Activated CD8-positive, alpha-beta T cell treated with anti-CD3 and anti-CD28 coated beads, Interleukin-2, amount 10 ng/mL, durations not matched to agents 7 days and 5 days (primary cell): ENCODE measurements at regions not wholly inside any gene's neighbourhood (a gene's known extent, or its start where the extent isn't known, plus 50 kb on each side); places are given as distances from the start of the nearest gene placed in this dataset.
"Not testable (repeated sequence)": the region's sequence is repeated elsewhere in the genome, so short reads cannot be mapped to it uniquely, and the experiment has no call there.

Experiments used
- ATAC-seq: fragments of 150-1000 bp; cut with Tn5 transposase; one replicate; pipeline ENCODE4 v1.10.0; 2021; ENCODE audit warnings: moderate library complexity
- CTCF ChIA-PET: fragments of 350-600 bp; sonication (Branson Sonifier 250); formaldehyde crosslinking; loops from one replicate; lab custom pipeline; 2021; ENCODE audit warnings: antibody characterized with exemption; lab: Charles Lee
- POLR2A ChIA-PET: fragments of 350-600 bp; sonication (Branson Sonifier 250); formaldehyde crosslinking; loops from one replicate; lab custom pipeline; 2021; ENCODE audit warnings: antibody characterized with exemption; lab: Charles Lee
- DNase-seq: peaks from one replicate; pipeline ENCODE4 v3.0.0-alpha.2; 2020
- H3K27ac Mint-ChIP-seq: one replicate; pipeline ENCODE4 v1.8.0; 2021; ENCODE audit warnings: mild to moderate bottlenecking, mixed read lengths
- H3K27me3 Mint-ChIP-seq: one replicate; pipeline ENCODE4 v1.8.0; 2021; ENCODE audit warnings: low read depth, mixed read lengths
- H3K36me3 Mint-ChIP-seq: one replicate; pipeline ENCODE4 v1.8.0; 2021; ENCODE audit warnings: low read depth, mixed read lengths
- H3K4me1 Mint-ChIP-seq: one replicate; pipeline ENCODE4 v1.8.0; 2021; ENCODE audit warnings: low read depth, mixed read lengths
- H3K4me3 Mint-ChIP-seq: one replicate; pipeline ENCODE4 v1.8.0; 2021; ENCODE audit warnings: mild to moderate bottlenecking, mixed read lengths
- H3K9me3 Mint-ChIP-seq: one replicate; pipeline ENCODE4 v1.8.0; 2022; ENCODE audit warnings: mixed read lengths; ENCODE audit not compliant: insufficient read depth

DNA sequence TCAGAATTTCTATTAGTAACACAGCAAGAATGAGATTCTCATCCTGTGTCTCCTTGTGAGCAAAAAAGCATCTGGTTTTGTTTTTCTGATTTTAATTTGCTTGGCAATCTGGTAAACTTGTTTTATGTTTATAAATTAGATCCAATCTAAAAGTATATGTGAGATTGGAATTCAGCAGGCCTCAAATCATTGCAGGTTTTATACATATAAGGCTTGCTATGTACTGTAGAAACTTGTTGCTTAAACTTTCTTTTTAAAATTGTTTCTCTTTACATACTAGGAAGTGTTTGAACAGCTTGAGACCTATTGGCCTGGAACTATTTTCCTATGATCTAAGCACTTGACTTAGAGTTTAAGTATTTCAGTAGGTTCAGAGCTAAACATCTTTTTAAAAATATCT is 1037.8 kb downstream of the NR2F1-AS1 start:
- H3K9me3 Mint-ChIP-seq, result no peaks in the 10 kb centered on the region
- DNase-seq, result no peak
- H3K27me3 Mint-ChIP-seq, result no peaks in the 10 kb centered on the region
- H3K4me1 Mint-ChIP-seq, result no peaks in the 10 kb centered on the region
- CTCF ChIA-PET, result no interaction called here
- H3K27ac Mint-ChIP-seq, result no peak overlapping the region
- POLR2A ChIA-PET, result no interaction called here
- no peak for ATAC-seq
- no peaks in the 10 kb centered on the region for H3K36me3 Mint-ChIP-seq
- no peak overlapping the region for H3K4me3 Mint-ChIP-seq

DNA sequence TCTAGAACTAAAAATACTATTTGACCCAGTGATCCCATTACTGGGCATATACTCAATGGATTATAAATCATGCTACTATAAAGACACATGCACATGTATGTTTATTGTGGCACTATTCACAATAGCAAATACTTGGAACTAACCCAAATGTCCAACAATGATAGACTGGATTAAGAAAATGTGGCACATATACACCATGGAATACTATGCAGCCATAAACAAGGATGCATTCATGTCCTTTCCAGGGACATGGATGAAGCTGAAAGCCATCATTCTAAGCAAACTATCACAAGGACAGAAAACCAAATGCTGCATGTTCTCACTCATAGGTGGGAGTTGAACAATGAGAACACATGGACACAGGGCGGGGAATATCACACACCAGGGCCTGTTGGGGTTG is 1039.0 kb downstream of the NR2F1-AS1 start:
- ATAC-seq, H3K36me3 Mint-ChIP-seq, H3K4me3 Mint-ChIP-seq, DNase-seq, H3K27ac Mint-ChIP-seq, POLR2A ChIA-PET, H3K27me3 Mint-ChIP-seq, H3K9me3 Mint-ChIP-seq, CTCF ChIA-PET, H3K4me1 Mint-ChIP-seq: not testable (repeated sequence)

DNA sequence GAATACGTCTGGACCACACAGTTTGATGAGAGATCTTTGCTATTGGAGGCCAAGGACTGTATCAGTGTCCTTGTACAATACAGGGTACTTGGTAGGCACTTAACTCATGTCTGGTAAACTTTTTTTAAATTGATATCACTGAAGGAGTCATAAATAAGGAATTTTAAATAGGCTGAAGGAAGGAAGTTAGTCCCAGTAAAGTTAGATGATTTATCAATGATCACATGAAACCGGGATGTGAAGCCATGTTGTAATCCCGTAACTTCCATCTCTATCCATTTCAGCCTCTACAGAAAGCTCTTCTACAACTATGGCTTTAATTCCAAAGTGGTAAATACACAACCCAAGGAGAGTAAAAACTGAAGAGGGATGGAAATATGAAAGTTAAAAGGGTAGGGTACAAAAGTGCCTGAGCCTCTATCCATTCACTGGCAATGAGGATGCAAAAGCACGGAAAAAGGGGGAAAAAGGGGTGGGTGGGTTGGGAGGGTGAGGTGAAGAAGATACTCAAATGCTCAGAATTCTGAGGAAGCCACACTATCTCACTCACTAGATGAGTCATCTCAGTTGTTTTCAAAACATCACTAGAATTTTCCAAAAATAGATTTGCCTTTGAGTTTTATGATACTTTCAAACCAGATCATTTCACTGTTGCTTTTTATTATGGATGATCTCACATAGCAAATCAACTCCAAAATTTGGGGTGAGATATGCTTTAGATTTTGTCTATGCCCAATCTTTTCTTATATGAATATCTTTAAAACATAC is 1053.5 kb downstream of the NR2F1-AS1 start:
- Mint-ChIP-seq H3K4me1 (no peaks in the 10 kb centered on the region), H3K27me3 (no peaks in the 10 kb centered on the region), H3K9me3 (peaks cover 1% of the 10 kb centered on the region), H3K4me3 (no peak overlapping the region), H3K36me3 (no peaks in the 10 kb centered on the region), H3K27ac (no peak overlapping the region)
- POLR2A ChIA-PET, result no interaction called here
- CTCF ChIA-PET, result no interaction called here
- no peak for ATAC-seq
- DNase-seq, result no peak

- H3K36me3 Mint-ChIP-seq, result no peaks in the 10 kb centered on the region
- no peaks in the 10 kb centered on the region for H3K27me3 Mint-ChIP-seq
- H3K4me3 Mint-ChIP-seq, result no peak overlapping the region
- no peaks in the 10 kb centered on the region for H3K4me1 Mint-ChIP-seq
- DNase-seq (no peak), ATAC-seq (no peak)
- ChIA-PET POLR2A (no interaction called here), CTCF (no interaction called here)
- no peak overlapping the region for H3K27ac Mint-ChIP-seq
- peaks cover 5% of the 10 kb centered on the region for H3K9me3 Mint-ChIP-seq
Observed at GRCh38 chr5:92525131-92525530, 1055.9 kb downstream of the NR2F1-AS1 start.

- Mint-ChIP-seq H3K36me3 (no peaks in the 10 kb centered on the region), H3K9me3 (peaks cover 5% of the 10 kb centered on the region), H3K27me3 (no peaks in the 10 kb centered on the region), H3K4me1 (no peaks in the 10 kb centered on the region), H3K4me3 (no peak overlapping the region), H3K27ac (no peak overlapping the region)
- DNase-seq (no peak), ATAC-seq (no peak)
- ChIA-PET CTCF (no interaction called here), POLR2A (no interaction called here)
Observed at GRCh38 chr5:92519811-92520632, 1061.0 kb downstream of the NR2F1-AS1 start.

GRCh38 chr5:92518318-92518904 is 1062.6 kb downstream of the NR2F1-AS1 start:
- no peaks in the 10 kb centered on the region for H3K36me3 Mint-ChIP-seq
- POLR2A ChIA-PET, result no interaction called here
- H3K27me3 Mint-ChIP-seq, result no peaks in the 10 kb centered on the region
- H3K27ac Mint-ChIP-seq, result no peak overlapping the region
- no peaks in the 10 kb centered on the region for H3K4me1 Mint-ChIP-seq
- H3K4me3 Mint-ChIP-seq, result no peak overlapping the region
- no peak for ATAC-seq
- peaks cover 5% of the 10 kb centered on the region for H3K9me3 Mint-ChIP-seq
- peak; percentile 21 for DNase-seq
- CTCF ChIA-PET, result interaction anchor here (0.9 kb wide), 1 partner anchor 13 kb away, joined by 4 read pairs; no protein-coding TSS in a partner anchor

DNA sequence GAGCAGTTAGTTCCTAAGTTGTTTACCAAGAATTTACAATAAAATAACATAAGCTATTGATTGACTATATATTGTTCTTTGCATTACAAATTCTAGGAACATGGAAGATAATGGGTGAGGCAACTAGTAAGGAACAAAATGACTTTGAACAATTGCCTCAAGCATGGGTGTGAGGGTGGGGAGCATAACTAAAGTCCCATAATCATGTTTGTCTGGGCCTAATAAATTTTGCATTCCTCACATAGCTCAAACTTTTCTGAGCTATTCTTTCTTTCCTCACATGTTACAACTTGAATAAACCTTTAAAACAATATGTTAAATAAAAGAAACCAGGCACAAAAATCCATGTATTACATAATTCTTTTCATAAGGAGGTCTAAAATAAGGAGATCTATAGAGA is 1066.1 kb downstream of the NR2F1-AS1 start:
- Mint-ChIP-seq H3K9me3 (peaks cover 4% of the 10 kb centered on the region), H3K27ac (no peak overlapping the region), H3K4me3 (no peak overlapping the region), H3K36me3 (no peaks in the 10 kb centered on the region), H3K4me1 (no peaks in the 10 kb centered on the region), H3K27me3 (no peaks in the 10 kb centered on the region)
- DNase-seq, result no peak
- CTCF ChIA-PET, result no interaction called here
- ATAC-seq, result no peak
- POLR2A ChIA-PET, result no interaction called here

- DNase-seq, result no peak
- ATAC-seq, result no peak
Observed at GRCh38 chr5:92513067-92513466, 1068.0 kb downstream of the NR2F1-AS1 start.

GRCh38 chr5:92508271-92508670 is 1072.7 kb downstream of the NR2F1-AS1 start:
- Mint-ChIP-seq H3K4me1 (peaks cover 3% of the 10 kb centered on the region), H3K27ac (no peak overlapping the region), H3K9me3 (peaks cover 22% of the 10 kb centered on the region), H3K4me3 (no peak overlapping the region), H3K36me3 (no peaks in the 10 kb centered on the region), H3K27me3 (no peaks in the 10 kb centered on the region)
- POLR2A ChIA-PET, result no interaction called here
- ATAC-seq (no peak), DNase-seq (no peak)
- CTCF ChIA-PET, result no interaction called here

More at GRCh38 chr5:92513067-92513466, 1068.0 kb downstream of the NR2F1-AS1 start:
- Mint-ChIP-seq H3K4me1 (no peaks in the 10 kb centered on the region), H3K4me3 (no peak overlapping the region), H3K36me3 (no peaks in the 10 kb centered on the region), H3K9me3 (peaks cover 15% of the 10 kb centered on the region), H3K27me3 (no peaks in the 10 kb centered on the region), H3K27ac (no peak overlapping the region)
- CTCF ChIA-PET, result no interaction called here
- POLR2A ChIA-PET, result no interaction called here

- Mint-ChIP-seq H3K36me3 (no peaks in the 10 kb centered on the region), H3K27me3 (no peaks in the 10 kb centered on the region), H3K27ac (peak overlapping the region; percentile 66), H3K4me3 (peak overlapping the region; percentile 29), H3K9me3 (peaks cover 17% of the 10 kb centered on the region), H3K4me1 (peaks cover 3% of the 10 kb centered on the region)
- ChIA-PET CTCF (interaction anchor here (0.8 kb wide), 1 partner anchor 12 kb away, joined by 4 read pairs; no protein-coding TSS in a partner anchor), POLR2A (no interaction called here)
- ATAC-seq (no peak), DNase-seq (no peak)
Observed at GRCh38 chr5:92505925-92506324, 1075.1 kb downstream of the NR2F1-AS1 start.

- no peak for DNase-seq
- H3K4me3 Mint-ChIP-seq, result no peak overlapping the region
- ChIA-PET POLR2A (no interaction called here), CTCF (interaction anchor here (0.8 kb wide), 1 partner anchor 13 kb away, joined by 4 read pairs; no protein-coding TSS in a partner anchor)
- H3K36me3 Mint-ChIP-seq, result no peaks in the 10 kb centered on the region
- no peak for ATAC-seq
- peaks cover 17% of the 10 kb centered on the region for H3K9me3 Mint-ChIP-seq
- H3K4me1 Mint-ChIP-seq, result peaks cover 3% of the 10 kb centered on the region
- no peak overlapping the region for H3K27ac Mint-ChIP-seq
- no peaks in the 10 kb centered on the region for H3K27me3 Mint-ChIP-seq
Observed at GRCh38 chr5:92505145-92505544, 1075.9 kb downstream of the NR2F1-AS1 start.

DNA sequence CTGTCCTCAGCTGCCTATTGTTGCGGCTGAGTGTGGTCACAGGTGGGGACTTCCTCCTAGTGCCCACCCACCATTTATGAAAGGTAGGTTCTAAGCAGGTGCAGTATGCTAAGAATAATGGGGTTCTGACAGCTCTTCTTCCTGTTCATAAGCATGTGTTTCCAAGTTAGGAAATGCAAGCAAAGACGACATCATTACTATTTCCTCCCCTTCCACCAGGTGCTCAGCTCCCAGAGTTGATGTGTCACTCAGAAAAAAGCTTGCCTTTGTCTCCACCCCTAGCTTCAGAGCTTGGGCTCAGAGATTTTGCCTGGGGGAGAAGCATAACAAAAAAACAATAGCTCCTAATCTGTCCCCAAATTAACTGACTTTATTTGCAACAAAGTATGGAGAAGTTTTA is 1076.7 kb downstream of the NR2F1-AS1 start:
- H3K36me3 Mint-ChIP-seq, result no peaks in the 10 kb centered on the region
- ChIA-PET CTCF (no interaction called here), POLR2A (no interaction called here)
- H3K4me3 Mint-ChIP-seq, result no peak overlapping the region
- H3K27ac Mint-ChIP-seq, result no peak overlapping the region
- ATAC-seq, result no peak
- H3K27me3 Mint-ChIP-seq, result no peaks in the 10 kb centered on the region
- DNase-seq, result no peak
- H3K9me3 Mint-ChIP-seq, result peaks cover 17% of the 10 kb centered on the region
- H3K4me1 Mint-ChIP-seq, result peaks cover 3% of the 10 kb centered on the region
